Breast epithelium (tissue), 4 donors: ENCODE measurements at regions not wholly inside any gene's neighbourhood (a gene's known extent, or its start where the extent isn't known, plus 50 kb on each side); places are given as distances from the start of the nearest gene placed in this dataset.

ENCODE experiments used
- DNase-seq, 2 donors: peaks; one replicate each; pipeline ENCODE4 v3.0.0-alpha.2; 2019; ENCODE audit warnings: low spot score in 2 of 2
- H3K27ac ChIP-seq, 2 donors: fragments of 200-600 bp; sonication (generic) in 1 of 2; one replicate each; pipeline ENCODE4 v1.5.1; 2016 to 2019; ENCODE audit warnings: mild to moderate bottlenecking in 1 of 2
- H3K27me3 ChIP-seq, 2 donors: fragments of 200-600 bp; sonication (generic) in 1 of 2; one replicate each; pipeline versions ENCODE4 v1.5.1 to v1.6.0; 2017 to 2019; ENCODE audit warnings: control low read depth in 1 of 2, mild to moderate bottlenecking in 1 of 2
- H3K36me3 ChIP-seq: fragments of 200-600 bp; one replicate; pipeline ENCODE4 v1.5.1; 2019
- H3K4me1 ChIP-seq, 2 donors: fragments of 200-600 bp; sonication (generic); one replicate each; pipeline ENCODE4 v1.5.1; 2016 to 2019; ENCODE audit warnings: control low read depth in 1 of 2
- H3K4me3 ChIP-seq, 3 donors: fragments of 200-600 bp; sonication (generic); 1 replicate in 2 of 3; 2 replicates in 1 of 3; pipeline ENCODE4 v1.5.1; 2016 to 2019; ENCODE audit warnings: mild to moderate bottlenecking in 3 of 3, moderate library complexity in 2 of 3
- H3K9me3 ChIP-seq, 2 donors: fragments of 200-600 bp; sonication (generic) in 1 of 2; one replicate each; pipeline ENCODE4 v1.5.1; 2016 to 2019; ENCODE audit warnings: control low read depth in 1 of 2
- POLR2A ChIP-seq: fragments of 450-650 bp; IDR thresholded peaks from one replicate; pipeline ENCODE4 v1.6.1; 2016; ENCODE audit warnings: antibody characterized with exemption, mild to moderate bottlenecking, moderate library complexity
- POLR2AphosphoS5 ChIP-seq, 3 donors: sonication (generic); formaldehyde crosslinking; IDR thresholded peaks; one replicate each; pipeline ENCODE4 v1.6.1; 2017; ENCODE audit warnings: antibody characterized with exemption in 3 of 3
- intact Hi-C: fragments of 100-400 bp; cut with DNase I; formaldehyde crosslinking; loops from one replicate; pipeline ENCODE4 v1.15.1; 2023; ENCODE audit warnings: low total_unique reads
- TF ChIP-seq, protein P1 (sequence below), 3 donors: fragments of 450-650 bp; IDR thresholded peaks; one replicate each; pipeline ENCODE4 v1.5.1; 2016 to 2017; ENCODE audit warnings: antibody characterized with exemption in 3 of 3, mild to moderate bottlenecking in 3 of 3, moderate library complexity in 3 of 3

DNA sequence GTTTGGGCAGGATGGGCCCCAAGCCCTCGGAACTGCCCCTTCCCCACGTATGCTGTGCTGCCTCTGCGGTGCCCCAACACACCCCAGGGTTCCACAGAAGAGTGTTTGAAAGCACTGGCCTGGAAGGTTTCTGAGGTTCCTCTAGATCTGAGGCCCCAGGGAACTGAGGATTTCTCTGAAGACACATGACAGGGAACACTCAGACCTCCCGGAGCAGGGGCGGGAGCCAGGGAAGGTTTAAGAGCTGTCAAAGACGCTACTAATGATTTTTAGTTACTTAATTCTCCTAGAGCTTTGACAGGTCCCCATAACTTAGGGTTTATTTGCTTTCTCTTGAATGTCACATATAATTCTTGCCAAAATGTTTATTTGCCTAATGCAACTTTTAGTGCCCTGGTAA is 212.3 kb upstream of the GRIK3 start:
- no peak for DNase-seq
- H3K4me1 ChIP-seq = no peaks in the 10 kb centered on the region
- H3K4me3 ChIP-seq = no peak overlapping the region
- TF ChIP-seq POLR2A (no peak), POLR2AphosphoS5 (IDR thresholded peaks at IDR 0.05) (no peak)
- TF ChIP-seq, protein P1, sequence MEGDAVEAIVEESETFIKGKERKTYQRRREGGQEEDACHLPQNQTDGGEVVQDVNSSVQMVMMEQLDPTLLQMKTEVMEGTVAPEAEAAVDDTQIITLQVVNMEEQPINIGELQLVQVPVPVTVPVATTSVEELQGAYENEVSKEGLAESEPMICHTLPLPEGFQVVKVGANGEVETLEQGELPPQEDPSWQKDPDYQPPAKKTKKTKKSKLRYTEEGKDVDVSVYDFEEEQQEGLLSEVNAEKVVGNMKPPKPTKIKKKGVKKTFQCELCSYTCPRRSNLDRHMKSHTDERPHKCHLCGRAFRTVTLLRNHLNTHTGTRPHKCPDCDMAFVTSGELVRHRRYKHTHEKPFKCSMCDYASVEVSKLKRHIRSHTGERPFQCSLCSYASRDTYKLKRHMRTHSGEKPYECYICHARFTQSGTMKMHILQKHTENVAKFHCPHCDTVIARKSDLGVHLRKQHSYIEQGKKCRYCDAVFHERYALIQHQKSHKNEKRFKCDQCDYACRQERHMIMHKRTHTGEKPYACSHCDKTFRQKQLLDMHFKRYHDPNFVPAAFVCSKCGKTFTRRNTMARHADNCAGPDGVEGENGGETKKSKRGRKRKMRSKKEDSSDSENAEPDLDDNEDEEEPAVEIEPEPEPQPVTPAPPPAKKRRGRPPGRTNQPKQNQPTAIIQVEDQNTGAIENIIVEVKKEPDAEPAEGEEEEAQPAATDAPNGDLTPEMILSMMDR (IDR thresholded peaks at IDR 0.05) = no peak
- no peaks in the 10 kb centered on the region for H3K9me3 ChIP-seq
- intact Hi-C loops = no loop called here
- H3K27me3 ChIP-seq = peaks cover 0 to 6% of the 10 kb centered on the region in 2 donors
- H3K27ac ChIP-seq = no peak overlapping the region
- H3K36me3 ChIP-seq = no peaks in the 10 kb centered on the region

DNA sequence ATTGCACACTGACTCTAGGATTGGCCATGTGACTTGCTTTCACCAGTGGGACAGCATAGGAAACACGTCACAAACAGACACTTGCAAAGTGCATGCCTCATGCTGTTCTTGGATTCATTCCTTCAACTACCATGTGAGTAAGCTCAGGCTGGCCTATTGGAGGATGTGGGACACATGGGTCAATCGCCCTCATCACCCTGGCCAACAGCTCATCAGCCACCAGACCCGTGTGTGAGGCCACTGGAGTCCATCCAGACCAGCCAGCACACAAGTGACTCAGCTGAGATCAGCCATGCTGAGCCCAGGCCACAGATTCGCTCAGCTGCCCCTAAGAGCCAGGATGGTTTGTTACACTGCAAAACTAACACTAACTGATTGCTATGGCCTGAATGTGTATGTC is 216.1 kb upstream of the GRIK3 start:
- Histone ChIP-seq H3K4me1 (no peaks in the 10 kb centered on the region), H3K36me3 (no peaks in the 10 kb centered on the region), H3K4me3 (no peak overlapping the region), H3K27me3 (peaks cover 0 to 20% of the 10 kb centered on the region in 2 donors), H3K9me3 (no peaks in the 10 kb centered on the region), H3K27ac (no peak overlapping the region)
- DNase-seq = no peak
- no peak for TF ChIP-seq POLR2A
- TF ChIP-seq, protein P1 (IDR thresholded peaks at IDR 0.05) = no peak
- TF ChIP-seq POLR2AphosphoS5 (IDR thresholded peaks at IDR 0.05) = no peak
- intact Hi-C loops = no loop called here

DNA sequence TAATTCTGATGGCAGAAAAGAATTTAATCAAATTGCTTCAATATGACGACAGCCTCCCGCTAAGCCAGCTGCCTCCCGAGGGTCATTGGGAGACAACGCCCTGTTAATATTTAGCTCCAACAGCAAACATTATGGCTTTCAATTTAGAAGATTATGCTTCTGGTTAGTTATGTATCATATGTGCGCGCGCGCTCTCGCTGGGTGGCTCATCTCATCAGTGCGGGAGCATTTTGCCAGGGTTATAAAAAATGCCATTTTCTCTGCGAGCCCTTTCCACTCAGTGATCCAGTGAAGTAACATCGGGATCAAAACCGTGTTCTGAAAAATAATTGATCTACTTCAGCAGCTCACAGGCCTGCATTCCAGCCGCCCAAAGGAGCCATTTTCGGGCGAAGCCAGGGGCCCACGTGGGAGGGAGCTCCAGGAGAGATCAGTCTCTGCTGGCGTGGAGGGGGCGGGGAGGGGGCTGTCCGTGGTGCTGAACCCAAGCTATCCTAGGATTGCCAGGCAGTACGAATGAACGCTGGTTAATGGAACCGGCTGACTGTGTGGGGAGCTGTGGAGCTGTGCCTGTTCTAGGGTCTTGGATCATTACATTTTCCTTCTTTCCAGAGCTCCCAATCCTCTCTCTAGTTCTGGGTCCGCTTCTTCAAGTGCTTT is 219.1 kb upstream of the ZC3H12A start:
- peaks cover 0 to 58% of the 10 kb centered on the region in 2 donors for H3K27me3 ChIP-seq

DNA sequence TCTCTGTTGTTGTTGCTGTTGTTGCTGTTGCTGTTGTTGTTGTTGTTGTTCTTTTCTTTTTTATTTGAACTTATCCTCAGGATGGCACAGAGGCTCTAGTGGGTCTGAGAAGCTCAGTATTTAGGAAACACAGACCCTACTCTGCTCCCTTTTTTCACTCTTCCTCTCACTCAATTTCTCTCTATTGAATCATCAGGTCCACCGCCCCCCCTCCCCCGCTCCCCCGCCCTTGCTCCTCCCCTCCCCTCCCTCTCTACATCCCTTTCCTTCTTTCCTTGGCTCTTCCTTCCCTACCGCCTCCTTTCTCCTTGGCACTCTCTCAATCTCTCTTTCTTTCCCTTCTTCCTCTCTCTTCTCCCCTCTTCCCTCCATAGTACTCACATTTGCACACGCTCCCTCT is 218.5 kb upstream of the ZC3H12A start:
- intact Hi-C loops = no loop called here
- Histone ChIP-seq H3K27ac (no peak overlapping the region), H3K4me3 (no peak overlapping the region), H3K36me3 (no peaks in the 10 kb centered on the region), H3K27me3 (peaks cover 0 to 62% of the 10 kb centered on the region in 2 donors), H3K4me1 (no peaks in the 10 kb centered on the region), H3K9me3 (no peaks in the 10 kb centered on the region)
- no peak for DNase-seq
- no peak for TF ChIP-seq POLR2AphosphoS5 (IDR thresholded peaks at IDR 0.05)
- TF ChIP-seq, protein P1 (IDR thresholded peaks at IDR 0.05) = no peak
- no peak for TF ChIP-seq POLR2A

More for the DNA sequence above, 219.1 kb upstream of the ZC3H12A start:
- DNase-seq = no peak
- intact Hi-C loops = no loop called here
- H3K9me3 ChIP-seq = no peaks in the 10 kb centered on the region
- no peaks in the 10 kb centered on the region for H3K36me3 ChIP-seq
- H3K27ac ChIP-seq = no peak overlapping the region
- H3K4me1 ChIP-seq = no peaks in the 10 kb centered on the region
- TF ChIP-seq POLR2AphosphoS5 (IDR thresholded peaks at IDR 0.05) = no peak
- no peak for TF ChIP-seq POLR2A
- TF ChIP-seq, protein P1 (IDR thresholded peaks at IDR 0.05) = no peak
- no peak overlapping the region for H3K4me3 ChIP-seq

DNA sequence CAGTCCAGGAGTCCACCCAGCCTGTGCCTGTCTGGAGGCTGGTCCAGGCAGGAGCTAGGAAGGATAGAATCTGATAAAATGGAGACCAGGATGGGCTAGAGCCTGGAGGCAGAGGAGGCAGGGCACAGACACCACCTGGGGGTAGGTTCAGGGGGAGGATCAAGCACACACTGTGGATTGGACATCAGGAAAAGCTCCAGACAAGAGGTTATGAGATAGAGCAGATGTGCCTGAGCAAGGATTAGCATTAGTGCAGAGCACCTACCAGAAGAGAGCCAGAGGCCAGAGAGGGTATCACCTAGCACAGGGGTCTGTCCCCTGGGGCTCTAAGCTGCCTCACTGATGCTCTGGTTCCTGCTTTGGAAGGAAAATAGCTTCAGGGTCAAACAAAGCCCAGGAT is 216.7 kb upstream of the ZC3H12A start:
- Histone ChIP-seq H3K27ac (no peak overlapping the region), H3K9me3 (no peaks in the 10 kb centered on the region), H3K4me3 (no peak overlapping the region), H3K36me3 (no peaks in the 10 kb centered on the region), H3K27me3 (peaks cover 0 to 72% of the 10 kb centered on the region in 2 donors), H3K4me1 (no peaks in the 10 kb centered on the region)
- TF ChIP-seq POLR2AphosphoS5 (IDR thresholded peaks at IDR 0.05) = no peak
- TF ChIP-seq, protein P1 (IDR thresholded peaks at IDR 0.05) = no peak
- TF ChIP-seq POLR2A = no peak
- no peak for DNase-seq
- intact Hi-C loops = no loop called here
